NCI-H510A (cell line): ENCODE measurements at regions not wholly inside any gene's neighbourhood (a gene's known extent, or its start where the extent isn't known, plus 50 kb on each side); places are given as distances from the start of the nearest gene placed in this dataset.

ENCODE experiments used
- DNase-seq: peaks from one replicate; lab custom pipeline; 2025; lab: John Stamatoyannopoulos, UW

- DNase-seq = no peak
Observed at GRCh38 chr5:73339051-73339575, 109.5 kb downstream of the FOXD1 start.

- no peak for DNase-seq
Observed at GRCh38 chr5:73338256-73339050, 110.1 kb downstream of the FOXD1 start.

- DNase-seq = no peak
Observed at GRCh38 chr5:73337586-73338255, 110.9 kb downstream of the FOXD1 start.

- DNase-seq = no peak
Observed at GRCh38 chr5:73336366-73336765, 112.2 kb downstream of the FOXD1 start.

- no peak for DNase-seq
Observed at GRCh38 chr5:73333944-73334703, 114.5 kb downstream of the FOXD1 start.

GRCh38 chr5:73330613-73331012, 118.0 kb downstream of the FOXD1 start:
- no peak for DNase-seq

- no peak for DNase-seq
Observed at GRCh38 chr5:73328640-73329039, 119.9 kb downstream of the FOXD1 start.

- no peak for DNase-seq
Observed at GRCh38 chr5:73327908-73328455, 120.6 kb downstream of the FOXD1 start.

- no peak for DNase-seq
Observed at GRCh38 chr5:73325546-73325945, 123.0 kb downstream of the FOXD1 start.

GRCh38 chr5:73323466-73323865, 125.1 kb downstream of the FOXD1 start:
- DNase-seq = no peak

- no peak for DNase-seq
Observed at GRCh38 chr5:73322437-73323076, 126.0 kb downstream of the FOXD1 start.

- DNase-seq = no peak
Observed at GRCh38 chr5:73321757-73322436, 126.7 kb downstream of the FOXD1 start.

GRCh38 chr5:73319036-73319435, 129.5 kb downstream of the FOXD1 start:
- no peak for DNase-seq

- DNase-seq = no peak
Observed at GRCh38 chr5:73318308-73318719, 130.3 kb downstream of the FOXD1 start.

- no peak for DNase-seq
Observed at GRCh38 chr5:73317523-73317922, 131.1 kb downstream of the FOXD1 start.

GRCh38 chr5:73314395-73315257, 134.0 kb downstream of the FOXD1 start:
- no peak for DNase-seq

- DNase-seq = no peak
Observed at GRCh38 chr5:73312872-73313510, 135.6 kb downstream of the FOXD1 start.

- DNase-seq = no peak
Observed at GRCh38 chr5:73312146-73312871, 136.3 kb downstream of the FOXD1 start.
